GM03348 (cell line): ENCODE measurements at regions not wholly inside any gene's neighbourhood (a gene's known extent, or its start where the extent isn't known, plus 50 kb on each side); places are given as distances from the start of the nearest gene placed in this dataset.

Experiments used
- DNase-seq: peaks from one replicate; pipeline ENCODE4 v3.0.0; 2012; ENCODE audit warnings: low spot score

- DNase-seq: no peak
These were observed 71.8 kb downstream of the C4orf33 start for GRCh38 chr4:129167640-129168260.

DNA sequence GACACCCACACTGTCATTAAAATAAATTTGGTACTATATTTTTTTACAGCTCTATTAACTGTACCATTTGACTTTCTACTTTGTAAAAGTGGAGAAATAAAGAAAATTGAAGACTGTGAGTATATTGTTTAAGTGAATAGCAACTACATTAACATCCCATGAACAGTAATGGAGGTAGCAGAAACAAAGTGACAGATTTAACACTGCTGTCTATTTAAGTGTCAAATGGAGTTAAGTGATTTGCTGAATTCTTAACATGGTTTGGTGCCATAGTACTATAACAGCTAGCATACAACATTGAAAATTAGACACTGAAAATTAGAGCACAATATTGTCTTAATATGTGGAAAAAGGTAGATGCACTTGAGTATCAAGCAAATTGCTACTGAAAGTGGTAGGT is 76.2 kb downstream of the C4orf33 start:
- no peak for DNase-seq

DNA sequence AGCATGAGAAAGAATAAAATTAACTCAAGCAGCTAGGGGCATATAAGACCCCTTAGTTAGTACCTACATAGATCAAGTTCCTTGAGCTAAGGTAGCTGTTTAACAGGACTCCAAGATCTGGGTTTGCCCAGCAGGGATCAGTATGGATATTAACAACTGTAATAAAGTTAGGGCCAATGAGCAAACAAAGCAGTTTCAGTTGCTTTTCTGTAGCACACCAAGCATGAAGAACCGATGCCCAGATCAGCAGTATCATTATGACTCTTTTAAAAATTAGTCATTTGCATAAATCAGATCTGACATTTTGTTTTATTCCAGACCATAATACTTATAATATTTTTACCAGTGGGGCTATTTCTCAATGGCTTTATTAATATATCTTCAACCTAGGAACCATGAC is 80.9 kb downstream of the C4orf33 start:
- no peak for DNase-seq

GRCh38 chr4:129179276-129179675 is 83.3 kb downstream of the C4orf33 start:
- no peak for DNase-seq

DNA sequence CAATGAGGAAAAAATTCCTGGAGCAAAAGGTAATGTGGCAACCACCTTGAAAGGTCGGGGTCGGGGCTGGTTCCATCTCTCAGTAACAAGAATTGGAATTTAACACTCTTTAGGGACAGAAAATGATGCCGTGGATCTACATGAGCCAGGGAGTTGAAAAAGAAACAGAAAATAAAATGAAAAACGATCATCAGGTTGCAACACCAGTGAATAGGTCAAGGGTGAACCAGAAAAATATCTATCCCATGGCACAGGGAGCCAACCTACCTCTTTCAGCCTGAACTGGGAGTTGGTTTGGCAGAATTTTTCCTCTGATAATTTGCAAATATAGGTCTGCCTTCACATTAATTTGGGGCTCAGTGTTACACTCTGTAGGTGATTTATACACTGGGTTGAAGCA is 93.7 kb downstream of the C4orf33 start:
- DNase-seq: no peak

- DNase-seq: no peak
These were observed 97.6 kb downstream of the C4orf33 start for GRCh38 chr4:129193357-129194100.

DNA sequence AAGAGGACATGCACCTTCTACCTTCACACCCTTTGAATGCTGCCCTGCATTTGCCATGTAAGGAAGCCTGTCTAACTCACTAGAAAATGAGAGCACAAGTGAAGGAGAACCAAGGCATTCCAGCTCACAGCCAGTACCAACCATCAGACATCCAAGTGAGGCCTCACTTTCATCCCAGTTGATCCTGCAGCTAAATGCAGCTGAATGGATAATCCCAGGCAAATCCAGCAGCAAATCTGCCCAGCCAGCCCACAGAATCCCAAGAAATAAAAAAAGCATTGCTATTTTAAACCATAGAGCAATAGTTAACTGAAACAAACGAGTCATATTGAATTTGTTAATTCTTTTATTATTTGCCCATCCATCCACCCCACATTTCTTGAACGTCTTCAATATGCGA is 112.5 kb downstream of the C4orf33 start:
- no peak for DNase-seq

DNA sequence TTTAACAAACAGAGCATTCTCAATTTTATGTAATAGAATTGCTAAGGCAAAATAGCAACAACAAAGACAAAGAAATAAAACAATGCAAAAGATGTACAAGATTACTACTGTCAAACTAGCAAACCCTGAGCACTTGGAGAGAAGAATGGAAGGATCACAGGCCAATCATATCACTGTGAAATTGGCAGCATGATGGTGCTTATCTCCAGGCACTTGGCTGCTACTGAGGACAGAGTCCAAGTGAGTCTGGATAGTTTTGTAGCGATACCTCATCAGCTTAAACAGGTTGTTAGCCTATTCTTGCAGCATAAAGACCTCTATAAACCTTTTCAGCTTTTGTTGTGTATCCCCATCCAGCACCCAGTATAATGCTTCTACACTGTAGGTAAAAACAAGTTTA is 117.7 kb downstream of the C4orf33 start:
- no peak for DNase-seq

DNA sequence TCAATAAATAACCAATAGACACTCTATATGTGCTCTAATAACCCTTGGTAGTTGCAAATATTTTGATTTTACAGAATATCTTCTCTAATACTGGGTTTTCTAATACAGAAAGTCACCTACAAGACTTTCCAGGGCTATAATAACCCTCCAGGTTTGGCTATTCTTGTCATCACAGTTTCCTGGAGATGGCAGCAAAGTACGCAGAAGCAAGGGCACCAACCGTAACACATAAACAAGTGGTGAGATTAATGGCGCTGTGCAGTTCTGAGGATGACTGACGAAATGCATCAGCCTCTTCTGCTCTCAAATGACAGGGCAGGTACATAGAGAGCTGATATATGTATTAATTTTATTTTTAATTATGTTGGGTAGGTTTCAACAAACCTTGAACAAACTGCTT is 122.4 kb downstream of the C4orf33 start:
- DNase-seq: no peak

- no peak for DNase-seq
These were observed 122.9 kb downstream of the C4orf33 start for GRCh38 chr4:129218897-129219296.

DNA sequence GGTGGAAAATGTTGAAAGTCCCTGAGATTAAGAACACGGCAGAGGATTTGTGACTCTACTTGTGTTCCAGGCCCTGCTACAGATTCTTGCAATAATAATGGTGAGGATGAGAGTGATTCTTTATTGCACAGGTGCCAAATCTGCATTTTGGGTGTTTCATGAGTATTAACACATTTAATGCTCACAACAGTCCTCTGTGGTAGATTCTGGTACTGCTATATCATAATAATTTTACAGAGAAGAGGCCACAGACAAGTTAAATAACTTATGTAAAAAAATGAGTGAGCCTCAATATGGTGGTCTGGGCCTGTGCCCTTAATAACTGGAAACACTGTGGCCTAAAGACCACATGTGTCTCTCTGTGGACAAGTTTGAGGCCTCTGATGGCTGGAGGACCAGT is 124.3 kb downstream of the C4orf33 start:
- no peak for DNase-seq

- no peak for DNase-seq
These were observed 128.0 kb downstream of the C4orf33 start for GRCh38 chr4:129223945-129224344.

- DNase-seq: no peak
These were observed 134.9 kb downstream of the C4orf33 start for GRCh38 chr4:129230846-129231245.

DNA sequence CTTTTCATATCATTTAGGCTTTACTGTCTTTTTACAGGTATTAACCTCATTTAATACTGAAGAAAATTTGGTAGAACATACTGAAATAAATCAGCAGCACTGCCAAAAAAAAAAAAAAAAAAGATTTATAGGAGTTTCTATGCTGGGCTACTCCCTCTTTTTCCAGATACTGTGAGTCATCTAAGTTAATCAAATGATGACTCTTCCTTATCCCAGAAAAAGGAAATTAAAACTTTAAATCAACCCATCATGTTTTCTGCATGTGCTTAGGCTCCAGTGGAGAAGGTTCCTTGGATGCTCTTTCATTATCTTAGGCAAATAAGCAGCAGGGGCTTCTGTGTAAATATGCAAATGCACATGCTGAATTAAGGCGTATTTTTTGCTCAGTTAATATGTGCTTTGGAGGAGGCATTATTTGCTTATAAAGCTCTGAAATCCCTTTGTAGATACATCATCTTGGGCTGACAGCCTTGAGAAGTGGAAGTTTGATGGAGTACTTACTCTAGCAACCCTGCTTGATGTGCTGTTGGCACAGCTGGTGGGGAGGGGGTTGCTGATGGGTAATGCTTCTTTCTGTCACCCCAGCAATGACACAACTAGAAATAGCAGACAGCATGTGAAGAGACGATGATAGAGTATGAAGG is 136.1 kb downstream of the C4orf33 start:
- DNase-seq: no peak

GRCh38 chr4:129232589-129233337 is 136.8 kb downstream of the C4orf33 start:
- DNase-seq: no peak

- DNase-seq: no peak
These were observed 137.7 kb downstream of the C4orf33 start for GRCh38 chr4:129233691-129234090.

- DNase-seq: no peak
These were observed 140.4 kb downstream of the C4orf33 start for GRCh38 chr4:129236351-129236750.

DNA sequence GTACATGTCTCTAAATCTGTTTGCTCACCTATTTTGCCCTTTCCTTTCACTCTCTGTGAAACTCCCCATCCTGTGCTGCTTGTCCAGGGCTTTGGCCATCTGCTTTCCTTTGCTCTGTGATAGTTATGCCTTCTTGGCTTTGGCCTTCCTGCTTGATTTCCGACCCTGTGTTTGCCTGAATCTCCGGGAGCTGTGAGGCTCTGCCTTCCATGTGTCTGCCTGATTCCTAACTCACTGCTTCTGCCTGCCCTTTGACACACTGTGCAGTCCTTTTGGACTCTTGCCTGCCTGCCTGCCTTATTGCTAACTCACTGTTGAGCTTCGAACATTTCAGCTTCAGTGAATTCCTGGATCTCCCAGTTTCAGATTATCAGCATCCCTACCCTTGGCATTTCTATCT is 143.1 kb downstream of the C4orf33 start:
- no peak for DNase-seq

- no peak for DNase-seq
These were observed 144.9 kb downstream of the C4orf33 start for GRCh38 chr4:129240816-129241215.

GRCh38 chr4:129246145-129246544 is 150.2 kb downstream of the C4orf33 start:
- DNase-seq: no peak

DNA sequence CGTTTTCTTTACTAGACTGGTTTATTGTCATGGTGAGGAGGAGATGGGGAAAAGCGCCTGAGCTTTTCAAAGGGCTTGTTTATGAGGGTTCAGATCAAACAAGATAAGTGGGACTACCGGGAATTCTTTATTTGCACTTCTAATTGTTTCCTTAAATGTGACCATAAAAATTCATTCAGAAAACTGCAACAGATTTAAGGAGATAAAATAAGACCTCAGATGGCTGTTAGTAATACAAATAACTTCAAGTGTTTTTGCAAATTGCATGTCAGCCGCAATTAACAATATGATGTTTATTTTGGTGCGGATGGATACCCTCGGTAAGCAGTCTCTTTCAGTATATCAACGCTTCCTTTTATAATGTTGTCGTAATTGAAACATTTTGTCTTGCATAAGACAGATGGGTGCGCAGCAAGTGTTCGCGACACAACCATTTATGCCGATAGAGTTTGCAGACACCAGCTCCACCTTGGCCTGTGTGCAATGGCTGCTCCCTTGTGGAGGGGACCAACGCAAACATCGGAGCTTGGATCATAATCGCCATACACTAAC is 151.0 kb downstream of the C4orf33 start:
- no peak for DNase-seq

GRCh38 chr4:129248621-129249020 is 152.7 kb downstream of the C4orf33 start:
- DNase-seq: no peak
